HFFc6 (cell line): ENCODE measurements at regions not wholly inside any gene's neighbourhood (a gene's known extent, or its start where the extent isn't known, plus 50 kb on each side); places are given as distances from the start of the nearest gene placed in this dataset.

Experiments used
- DNase-seq: peaks from one replicate; pipeline ENCODE4 v3.0.0-alpha.2; 2018
- H3K27ac Mint-ChIP-seq: 2 replicates; pipeline ENCODE4 v1.8.0; 2020; ENCODE audit warnings: mild to moderate bottlenecking, mixed read lengths
- H3K27me3 Mint-ChIP-seq: 2 replicates; pipeline ENCODE4 v1.8.0; 2021; ENCODE audit warnings: mild to moderate bottlenecking, moderate library complexity, mixed read lengths; ENCODE audit not compliant: insufficient read depth
- H3K36me3 Mint-ChIP-seq: 2 replicates; pipeline ENCODE4 v1.8.0; 2021; ENCODE audit warnings: low read depth, mixed read lengths
- H3K4me1 Mint-ChIP-seq: 2 replicates; pipeline ENCODE4 v1.8.0; 2020; ENCODE audit warnings: low read depth, mixed read lengths
- H3K4me3 Mint-ChIP-seq: 2 replicates; pipeline ENCODE4 v1.8.0; 2020; ENCODE audit warnings: mild to moderate bottlenecking, moderate library complexity, mixed read lengths
- H3K9me3 Mint-ChIP-seq: 2 replicates; pipeline ENCODE4 v1.8.0; 2020; ENCODE audit warnings: mild to moderate bottlenecking, mixed read lengths
- TF ChIP-seq, protein P1 (sequence below): fragments of 200-600 bp; sonication (generic); IDR thresholded peaks from 2 replicates; pipeline ENCODE4 v1.5.0; 2021; ENCODE audit warnings: antibody characterized with exemption, mild to moderate bottlenecking

DNA sequence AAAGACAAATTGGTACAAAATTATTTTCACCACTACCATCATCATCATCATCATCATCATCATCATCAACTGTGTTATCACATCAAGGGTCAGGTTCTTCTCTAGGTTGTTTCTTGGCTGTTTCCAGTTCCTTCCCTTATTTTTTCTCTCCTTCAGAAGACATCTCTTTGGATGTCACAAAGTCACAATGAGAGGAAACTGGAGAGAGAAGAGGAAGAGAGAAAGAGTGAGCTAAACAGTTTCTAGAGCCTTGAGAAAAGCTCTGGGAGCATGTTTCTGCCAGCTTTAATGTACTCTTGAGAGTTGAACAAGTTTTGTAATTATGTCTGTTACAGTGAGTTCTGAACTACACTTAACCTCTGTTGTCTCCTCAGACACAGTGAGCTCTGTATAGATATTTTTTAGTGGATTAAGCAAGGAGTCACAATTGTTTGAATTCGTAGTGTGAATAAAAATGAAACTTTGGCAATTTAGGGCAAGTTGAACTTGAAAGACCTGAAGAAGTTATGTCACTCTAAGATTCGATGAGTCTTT lies 123.0 kb upstream of the AKIRIN2 start:
- no peak overlapping the region for H3K4me3 Mint-ChIP-seq

DNA sequence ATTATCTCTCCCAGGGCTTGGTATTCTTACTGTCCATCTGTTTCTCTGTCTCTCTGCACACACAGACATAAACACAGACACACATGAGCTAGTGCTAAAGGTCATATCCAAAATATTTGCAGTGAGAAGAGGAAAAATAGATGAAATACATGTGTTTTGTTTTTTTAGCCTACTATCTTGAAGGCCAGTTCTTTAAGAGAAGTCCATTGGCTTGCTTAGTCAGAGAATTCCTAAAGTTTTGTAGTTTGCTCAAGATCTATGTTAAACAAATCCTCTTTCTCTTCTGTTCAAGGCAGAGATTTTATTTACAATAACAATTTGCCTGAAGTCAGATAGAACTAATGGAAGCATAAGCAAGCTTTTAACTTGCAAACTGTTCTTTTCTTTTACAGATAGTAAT lies 120.0 kb upstream of the AKIRIN2 start:
- Mint-ChIP-seq H3K27me3 (peaks cover 7% of the 10 kb centered on the region), H3K4me3 (no peak overlapping the region), H3K36me3 (no peaks in the 10 kb centered on the region), H3K9me3 (no peaks in the 10 kb centered on the region), H3K27ac (no peak overlapping the region), H3K4me1 (peaks cover 17% of the 10 kb centered on the region)
- DNase-seq = no peak
- TF ChIP-seq, protein P1, sequence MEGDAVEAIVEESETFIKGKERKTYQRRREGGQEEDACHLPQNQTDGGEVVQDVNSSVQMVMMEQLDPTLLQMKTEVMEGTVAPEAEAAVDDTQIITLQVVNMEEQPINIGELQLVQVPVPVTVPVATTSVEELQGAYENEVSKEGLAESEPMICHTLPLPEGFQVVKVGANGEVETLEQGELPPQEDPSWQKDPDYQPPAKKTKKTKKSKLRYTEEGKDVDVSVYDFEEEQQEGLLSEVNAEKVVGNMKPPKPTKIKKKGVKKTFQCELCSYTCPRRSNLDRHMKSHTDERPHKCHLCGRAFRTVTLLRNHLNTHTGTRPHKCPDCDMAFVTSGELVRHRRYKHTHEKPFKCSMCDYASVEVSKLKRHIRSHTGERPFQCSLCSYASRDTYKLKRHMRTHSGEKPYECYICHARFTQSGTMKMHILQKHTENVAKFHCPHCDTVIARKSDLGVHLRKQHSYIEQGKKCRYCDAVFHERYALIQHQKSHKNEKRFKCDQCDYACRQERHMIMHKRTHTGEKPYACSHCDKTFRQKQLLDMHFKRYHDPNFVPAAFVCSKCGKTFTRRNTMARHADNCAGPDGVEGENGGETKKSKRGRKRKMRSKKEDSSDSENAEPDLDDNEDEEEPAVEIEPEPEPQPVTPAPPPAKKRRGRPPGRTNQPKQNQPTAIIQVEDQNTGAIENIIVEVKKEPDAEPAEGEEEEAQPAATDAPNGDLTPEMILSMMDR = no peak

More for the DNA sequence above, 123.0 kb upstream of the AKIRIN2 start:
- H3K27ac Mint-ChIP-seq = no peak overlapping the region
- no peaks in the 10 kb centered on the region for H3K9me3 Mint-ChIP-seq
- H3K27me3 Mint-ChIP-seq = peaks cover 6% of the 10 kb centered on the region
- H3K36me3 Mint-ChIP-seq = no peaks in the 10 kb centered on the region
- no peak for DNase-seq
- TF ChIP-seq, protein P1 = no peak
- H3K4me1 Mint-ChIP-seq = peaks cover 4% of the 10 kb centered on the region; the same call in 1 of the 2 replicates

DNA sequence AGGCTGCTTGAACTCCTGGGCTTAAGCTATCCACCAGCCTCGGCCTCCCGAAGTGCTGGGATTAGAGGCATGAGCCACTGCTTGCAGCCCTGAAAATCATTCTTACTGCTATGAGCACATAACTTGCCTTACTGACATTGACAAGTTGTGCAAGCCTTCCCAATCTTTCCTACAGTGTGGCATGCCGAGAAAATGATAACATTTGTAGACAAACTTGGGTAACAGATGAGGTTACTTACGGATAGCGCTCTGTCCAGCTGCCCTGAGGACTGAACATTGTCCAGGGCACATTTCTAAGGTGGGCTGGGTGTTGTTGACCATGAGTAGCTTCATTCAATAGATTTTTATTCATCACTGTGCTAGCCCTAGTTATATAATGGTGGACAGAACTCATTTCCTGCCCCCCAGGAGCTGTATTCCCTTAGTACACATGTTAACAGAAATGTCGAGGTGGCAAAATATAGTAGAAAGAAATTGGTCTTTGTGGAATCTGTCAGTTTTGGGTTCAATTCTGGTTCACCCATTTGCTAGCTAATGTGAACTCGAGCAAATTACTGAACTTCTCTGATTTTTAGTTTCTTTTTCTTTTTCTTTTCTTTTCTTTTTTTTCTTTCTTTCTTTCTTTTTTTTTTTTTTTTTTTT lies 118.4 kb upstream of the AKIRIN2 start:
- Mint-ChIP-seq H3K27me3 (peaks cover 7% of the 10 kb centered on the region), H3K4me3 (no peak overlapping the region)
- TF ChIP-seq, protein P1 = no peak

DNA sequence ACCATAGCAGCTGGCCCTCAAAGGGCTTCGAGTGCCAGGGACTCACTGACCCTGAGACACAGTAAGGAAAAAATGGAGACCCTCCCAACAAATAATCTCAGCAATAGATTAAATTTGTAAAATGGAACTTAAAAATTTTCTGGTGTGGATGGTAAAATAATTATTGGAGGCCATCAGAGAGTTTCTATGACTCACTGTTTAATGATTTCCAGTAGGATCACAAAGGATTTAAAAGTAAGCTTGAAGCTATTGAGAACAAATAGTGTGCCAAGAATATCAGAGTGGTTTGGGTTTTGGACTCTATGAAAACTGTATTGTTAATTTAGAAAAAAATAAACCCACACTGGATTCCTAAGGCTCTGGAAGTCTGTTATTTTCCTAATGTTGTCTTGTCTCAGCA lies 115.2 kb upstream of the AKIRIN2 start:
- peaks cover 4% of the 10 kb centered on the region for H3K27me3 Mint-ChIP-seq
- H3K9me3 Mint-ChIP-seq = no peaks in the 10 kb centered on the region
- no peak for DNase-seq
- TF ChIP-seq, protein P1 = no peak
- H3K36me3 Mint-ChIP-seq = no peaks in the 10 kb centered on the region
- H3K27ac Mint-ChIP-seq = peak overlapping the region; percentile 35; the same call in 1 of the 2 replicates
- no peak overlapping the region for H3K4me3 Mint-ChIP-seq
- H3K4me1 Mint-ChIP-seq = peaks cover 23% of the 10 kb centered on the region

More for the DNA sequence above, 118.4 kb upstream of the AKIRIN2 start:
- Mint-ChIP-seq H3K9me3 (no peaks in the 10 kb centered on the region), H3K36me3 (no peaks in the 10 kb centered on the region), H3K27ac (no peak overlapping the region), H3K4me1 (peaks cover 23% of the 10 kb centered on the region)
- no peak for DNase-seq

DNA sequence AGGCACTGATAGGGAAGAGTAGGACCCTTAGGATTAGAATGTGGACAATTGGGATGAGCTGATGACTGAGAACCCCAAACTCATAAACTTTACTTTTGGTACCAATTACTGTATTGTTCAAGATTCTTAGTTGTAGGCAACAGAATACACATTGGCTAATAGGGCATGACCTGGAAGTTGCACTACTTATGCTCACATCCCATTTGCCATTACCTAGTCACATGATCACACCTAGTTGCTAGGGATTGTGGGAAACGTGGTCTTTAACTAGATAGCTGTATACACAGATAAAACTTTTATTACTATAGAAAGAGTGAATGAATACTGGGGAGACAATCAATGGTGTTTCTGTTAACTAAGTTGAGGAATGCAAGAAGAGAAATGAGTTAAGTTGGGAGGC lies 113.4 kb upstream of the AKIRIN2 start:
- Mint-ChIP-seq H3K4me3 (no peak overlapping the region), H3K27ac (no peak overlapping the region), H3K27me3 (peaks cover 4% of the 10 kb centered on the region), H3K36me3 (no peaks in the 10 kb centered on the region), H3K4me1 (peaks cover 19% of the 10 kb centered on the region), H3K9me3 (no peaks in the 10 kb centered on the region)
- TF ChIP-seq, protein P1 = no peak
- no peak for DNase-seq
